ENCODE measurements at regions not wholly inside any gene's neighbourhood (a gene's known extent, or its start where the extent isn't known, plus 50 kb on each side); places are given as distances from the start of the nearest gene placed in this dataset.
A peak's percentile ranks its signal among the peaks of the same experiment; 100 is the strongest.

DNA sequence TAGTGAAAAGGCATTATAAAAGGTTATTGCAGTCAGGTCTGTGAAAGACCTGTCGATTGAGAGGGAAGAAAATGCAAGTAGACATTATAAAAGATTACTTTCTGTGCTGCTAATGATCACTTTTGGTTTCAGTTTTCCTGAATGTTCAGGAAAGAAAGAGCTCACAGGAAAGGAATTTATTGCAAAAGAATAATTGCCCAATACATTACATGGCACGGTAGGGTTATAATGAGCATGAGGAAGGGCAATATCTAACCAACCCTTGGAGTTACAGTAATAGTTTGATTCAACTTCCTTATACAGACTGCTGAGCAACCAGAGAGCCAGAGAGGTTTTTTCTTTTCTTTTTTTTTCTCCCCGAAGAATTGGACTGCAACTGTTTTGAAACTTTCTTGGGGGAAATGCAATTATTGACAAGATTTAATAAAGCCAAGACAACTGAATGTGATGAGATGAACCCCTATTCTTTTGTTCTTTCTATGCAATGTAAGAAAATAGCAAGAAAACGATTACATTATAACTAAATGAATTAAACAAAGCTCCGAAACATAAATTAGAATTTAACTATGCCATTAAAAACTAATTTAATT is 247.0 kb downstream of the C4orf33 start:
- H3K9me3 ChIP-seq (ENCODE audit: control insufficient read depth in 1 of 2, low read length in 2 of 2), result no peaks in the 10 kb centered on the region
- no peaks in the 10 kb centered on the region for H3K27me3 ChIP-seq (ENCODE audit: control insufficient read depth in 1 of 2, insufficient read depth in 2 of 2, low read length in 2 of 2)
- peak overlapping the region; percentile 15 to 57 for H3K4me3 ChIP-seq (ENCODE audit: low read depth in 1 of 2, low read length in 2 of 2)
- H3K27ac ChIP-seq (ENCODE audit: low read depth, low read length), result no peak overlapping the region
- H3K9ac ChIP-seq (ENCODE audit: low read depth in 1 of 2, low read length in 2 of 2), result peak overlapping the region in 1 of 2 donors; percentile 51
- no peaks in the 10 kb centered on the region for H3K36me3 ChIP-seq (ENCODE audit: control insufficient read depth in 1 of 2, insufficient read depth in 2 of 2, low read length in 2 of 2)
- peaks cover 5 to 16% of the 10 kb centered on the region in 2 donors for H3K4me1 ChIP-seq (ENCODE audit: control insufficient read depth in 1 of 2, insufficient read depth in 2 of 2, low read length in 2 of 2)

DNA sequence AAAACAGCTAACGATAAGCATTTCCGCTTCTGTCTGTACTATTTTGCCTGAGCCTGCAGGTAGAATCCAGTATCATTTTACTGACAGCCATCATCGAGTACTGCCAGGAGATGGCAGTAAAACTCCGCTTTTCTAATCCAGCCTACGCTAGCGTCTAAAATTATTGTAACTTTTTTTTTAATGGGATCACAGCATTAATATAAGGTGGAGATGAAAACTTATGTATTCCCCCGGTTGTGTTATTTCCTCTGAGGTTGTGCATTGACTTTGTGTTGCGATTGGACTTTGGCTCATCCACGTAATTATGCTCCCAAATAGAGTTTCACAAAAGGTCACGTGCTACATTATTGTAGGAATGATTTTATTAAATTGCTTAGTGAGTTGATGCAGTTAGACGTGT is 248.1 kb downstream of the C4orf33 start:
- Histone ChIP-seq H3K9ac (ENCODE audit: low read depth in 1 of 2, low read length in 2 of 2) (no peak overlapping the region), H3K36me3 (ENCODE audit: control insufficient read depth in 1 of 2, insufficient read depth in 2 of 2, low read length in 2 of 2) (no peaks in the 10 kb centered on the region), H3K9me3 (ENCODE audit: control insufficient read depth in 1 of 2, low read length in 2 of 2) (no peaks in the 10 kb centered on the region), H3K4me1 (ENCODE audit: control insufficient read depth in 1 of 2, insufficient read depth in 2 of 2, low read length in 2 of 2) (peaks cover 5 to 16% of the 10 kb centered on the region in 2 donors), H3K4me3 (ENCODE audit: low read depth in 1 of 2, low read length in 2 of 2) (peak overlapping the region; percentile 2 to 5), H3K27ac (ENCODE audit: low read depth, low read length) (no peak overlapping the region), H3K27me3 (ENCODE audit: control insufficient read depth in 1 of 2, insufficient read depth in 2 of 2, low read length in 2 of 2) (no peaks in the 10 kb centered on the region)

DNA sequence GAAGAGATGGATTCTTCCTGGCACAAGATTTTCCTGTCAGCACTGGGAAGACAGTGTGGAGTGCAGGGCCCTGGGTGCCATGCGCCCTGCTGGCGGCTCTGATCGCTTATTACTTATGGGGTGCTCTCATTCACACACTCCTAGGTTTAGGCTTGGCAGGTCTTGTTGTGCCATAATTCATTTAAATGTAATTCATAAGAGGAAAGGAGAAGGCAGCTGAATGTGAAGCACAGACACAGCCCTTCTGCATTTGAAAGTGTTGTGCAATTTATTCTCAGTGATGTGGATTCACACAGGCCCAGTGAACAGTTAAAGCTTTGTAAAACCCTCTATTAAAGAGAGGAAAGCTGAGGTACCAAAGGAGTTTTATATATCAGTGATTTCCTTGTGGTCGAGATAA is 249.7 kb downstream of the C4orf33 start:
- H3K27ac ChIP-seq (ENCODE audit: low read depth, low read length), result no peak overlapping the region
- no peak overlapping the region for H3K4me3 ChIP-seq (ENCODE audit: low read depth in 1 of 2, low read length in 2 of 2)
- no peak overlapping the region for H3K9ac ChIP-seq (ENCODE audit: low read depth in 1 of 2, low read length in 2 of 2)
- H3K27me3 ChIP-seq (ENCODE audit: control insufficient read depth in 1 of 2, insufficient read depth in 2 of 2, low read length in 2 of 2), result no peaks in the 10 kb centered on the region
- no peaks in the 10 kb centered on the region for H3K36me3 ChIP-seq (ENCODE audit: control insufficient read depth in 1 of 2, insufficient read depth in 2 of 2, low read length in 2 of 2)
- peaks cover 5 to 16% of the 10 kb centered on the region in 2 donors for H3K4me1 ChIP-seq (ENCODE audit: control insufficient read depth in 1 of 2, insufficient read depth in 2 of 2, low read length in 2 of 2)
- H3K9me3 ChIP-seq (ENCODE audit: control insufficient read depth in 1 of 2, low read length in 2 of 2), result no peaks in the 10 kb centered on the region

DNA sequence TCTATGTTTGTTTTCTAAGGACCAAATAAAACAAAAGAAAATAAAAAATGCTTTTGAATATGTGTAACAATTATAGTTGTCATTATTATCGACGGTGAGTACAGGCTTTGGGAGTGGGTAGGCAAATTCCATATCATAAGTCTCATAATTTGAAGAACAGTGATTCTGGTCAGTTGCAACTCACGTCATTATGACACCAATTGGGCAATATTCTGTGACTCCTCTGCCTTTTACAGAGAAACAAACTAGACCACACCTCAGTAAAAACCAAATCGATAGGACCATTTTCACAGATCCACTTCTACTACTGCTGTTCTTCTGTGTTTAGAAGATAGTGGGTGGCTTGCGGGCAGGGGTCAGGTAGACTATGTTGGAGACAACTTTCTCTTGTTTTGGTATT is 250.1 kb downstream of the C4orf33 start:
- no peak overlapping the region for H3K9ac ChIP-seq (ENCODE audit: low read depth in 1 of 2, low read length in 2 of 2)
- H3K4me1 ChIP-seq (ENCODE audit: control insufficient read depth in 1 of 2, insufficient read depth in 2 of 2, low read length in 2 of 2), result peaks cover 5 to 16% of the 10 kb centered on the region in 2 donors

DNA sequence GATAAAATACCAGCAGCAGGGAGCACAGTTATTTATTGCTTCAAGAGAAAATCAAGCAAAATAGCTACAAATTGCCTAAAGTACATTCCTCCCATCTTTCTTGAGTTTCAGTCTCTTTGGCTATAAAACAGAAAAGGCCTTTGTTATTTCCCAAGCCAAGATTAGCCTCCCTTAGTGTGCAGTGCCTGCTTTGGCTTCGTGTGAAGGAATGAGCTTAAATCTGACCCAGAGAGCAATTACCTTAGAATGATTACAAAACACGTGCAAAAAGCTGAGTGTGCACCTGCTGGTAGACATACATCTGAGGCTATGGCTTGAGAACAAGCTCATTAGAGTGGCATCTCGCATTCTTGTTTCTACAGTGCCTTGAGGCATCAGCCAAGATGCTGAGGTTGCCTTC is 250.8 kb downstream of the C4orf33 start:
- Histone ChIP-seq H3K4me3 (ENCODE audit: low read depth in 1 of 2, low read length in 2 of 2) (no peak overlapping the region), H3K4me1 (ENCODE audit: control insufficient read depth in 1 of 2, insufficient read depth in 2 of 2, low read length in 2 of 2) (peaks cover 5 to 16% of the 10 kb centered on the region in 2 donors), H3K27ac (ENCODE audit: low read depth, low read length) (no peak overlapping the region), H3K9ac (ENCODE audit: low read depth in 1 of 2, low read length in 2 of 2) (no peak overlapping the region), H3K36me3 (ENCODE audit: control insufficient read depth in 1 of 2, insufficient read depth in 2 of 2, low read length in 2 of 2) (no peaks in the 10 kb centered on the region), H3K9me3 (ENCODE audit: control insufficient read depth in 1 of 2, low read length in 2 of 2) (no peaks in the 10 kb centered on the region), H3K27me3 (ENCODE audit: control insufficient read depth in 1 of 2, insufficient read depth in 2 of 2, low read length in 2 of 2) (no peaks in the 10 kb centered on the region)

More for the DNA sequence above, 250.1 kb downstream of the C4orf33 start:
- H3K27ac ChIP-seq (ENCODE audit: low read depth, low read length), result no peak overlapping the region
- no peaks in the 10 kb centered on the region for H3K9me3 ChIP-seq (ENCODE audit: control insufficient read depth in 1 of 2, low read length in 2 of 2)
- no peaks in the 10 kb centered on the region for H3K27me3 ChIP-seq (ENCODE audit: control insufficient read depth in 1 of 2, insufficient read depth in 2 of 2, low read length in 2 of 2)
- no peak overlapping the region for H3K4me3 ChIP-seq (ENCODE audit: low read depth in 1 of 2, low read length in 2 of 2)
- no peaks in the 10 kb centered on the region for H3K36me3 ChIP-seq (ENCODE audit: control insufficient read depth in 1 of 2, insufficient read depth in 2 of 2, low read length in 2 of 2)

DNA sequence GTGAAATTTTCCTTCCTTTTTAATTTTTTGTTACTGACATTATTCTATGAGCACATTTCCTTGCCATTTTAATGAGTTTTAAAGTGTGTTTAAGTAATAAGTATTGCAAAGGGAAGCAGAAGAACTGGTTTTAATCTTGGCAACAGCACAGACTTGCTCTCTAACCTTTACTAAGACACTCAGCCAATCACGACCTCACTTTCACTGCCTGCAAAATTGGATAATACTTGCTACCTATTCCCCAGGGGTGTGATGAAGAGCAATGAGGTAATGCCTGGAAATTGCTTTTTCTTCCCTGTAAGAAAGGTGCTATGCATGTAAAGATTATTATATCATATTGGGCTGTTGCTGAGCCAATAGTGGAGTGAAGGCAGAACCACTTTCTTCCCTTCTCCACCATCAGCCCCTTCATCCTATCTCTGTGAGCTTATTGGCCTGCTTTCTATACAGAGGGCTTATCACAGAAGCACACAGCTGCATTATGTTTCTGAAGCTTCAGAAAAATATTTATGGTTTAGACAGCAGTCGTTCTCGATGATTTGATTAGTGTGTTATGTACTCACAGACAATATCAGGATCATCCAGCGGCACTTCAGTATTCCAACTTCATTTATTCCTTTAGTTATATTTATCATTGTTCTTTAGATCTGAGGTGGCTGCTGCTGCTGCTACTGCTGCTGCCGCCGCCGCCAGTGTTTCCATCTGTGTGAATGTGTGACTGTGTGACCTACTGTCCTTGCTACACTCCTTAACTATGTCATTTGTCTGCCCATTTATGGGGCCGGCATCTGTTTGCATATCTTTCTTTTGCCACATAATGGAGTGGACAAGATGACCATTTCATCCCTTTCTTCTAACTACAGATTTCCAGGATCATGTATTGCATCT is 255.1 kb downstream of the C4orf33 start:
- Histone ChIP-seq H3K4me3 (ENCODE audit: low read depth in 1 of 2, low read length in 2 of 2) (no peak overlapping the region), H3K27me3 (ENCODE audit: control insufficient read depth in 1 of 2, insufficient read depth in 2 of 2, low read length in 2 of 2) (no peaks in the 10 kb centered on the region), H3K9ac (ENCODE audit: low read depth in 1 of 2, low read length in 2 of 2) (no peak overlapping the region), H3K27ac (ENCODE audit: low read depth, low read length) (no peak overlapping the region), H3K36me3 (ENCODE audit: control insufficient read depth in 1 of 2, insufficient read depth in 2 of 2, low read length in 2 of 2) (no peaks in the 10 kb centered on the region), H3K9me3 (ENCODE audit: control insufficient read depth in 1 of 2, low read length in 2 of 2) (no peaks in the 10 kb centered on the region), H3K4me1 (ENCODE audit: control insufficient read depth in 1 of 2, insufficient read depth in 2 of 2, low read length in 2 of 2) (no peaks in the 10 kb centered on the region)

DNA sequence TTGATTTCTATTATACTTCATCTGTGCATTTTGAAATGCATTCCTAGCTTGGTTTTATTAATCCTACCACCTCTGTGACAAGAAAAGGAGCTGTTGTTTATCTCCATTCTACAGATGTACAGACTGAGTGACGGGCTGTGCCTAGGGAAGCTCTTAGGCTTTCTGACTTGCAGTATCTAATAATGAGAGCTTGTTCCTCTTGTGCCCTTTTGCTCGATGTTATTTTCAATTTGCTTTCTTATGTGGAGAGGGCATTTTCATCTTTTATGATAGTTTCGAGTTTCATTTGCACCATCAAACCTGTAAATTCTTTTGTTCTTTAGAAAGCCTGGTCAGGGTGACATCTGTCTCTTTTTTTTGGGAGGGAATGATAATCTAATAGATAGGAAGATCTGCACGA is 256.5 kb downstream of the C4orf33 start:
- Histone ChIP-seq H3K36me3 (ENCODE audit: control insufficient read depth in 1 of 2, insufficient read depth in 2 of 2, low read length in 2 of 2) (no peaks in the 10 kb centered on the region), H3K4me1 (ENCODE audit: control insufficient read depth in 1 of 2, insufficient read depth in 2 of 2, low read length in 2 of 2) (no peaks in the 10 kb centered on the region), H3K27ac (ENCODE audit: low read depth, low read length) (no peak overlapping the region), H3K9ac (ENCODE audit: low read depth in 1 of 2, low read length in 2 of 2) (no peak overlapping the region), H3K9me3 (ENCODE audit: control insufficient read depth in 1 of 2, low read length in 2 of 2) (no peaks in the 10 kb centered on the region), H3K4me3 (ENCODE audit: low read depth in 1 of 2, low read length in 2 of 2) (no peak overlapping the region), H3K27me3 (ENCODE audit: control insufficient read depth in 1 of 2, insufficient read depth in 2 of 2, low read length in 2 of 2) (no peaks in the 10 kb centered on the region)

DNA sequence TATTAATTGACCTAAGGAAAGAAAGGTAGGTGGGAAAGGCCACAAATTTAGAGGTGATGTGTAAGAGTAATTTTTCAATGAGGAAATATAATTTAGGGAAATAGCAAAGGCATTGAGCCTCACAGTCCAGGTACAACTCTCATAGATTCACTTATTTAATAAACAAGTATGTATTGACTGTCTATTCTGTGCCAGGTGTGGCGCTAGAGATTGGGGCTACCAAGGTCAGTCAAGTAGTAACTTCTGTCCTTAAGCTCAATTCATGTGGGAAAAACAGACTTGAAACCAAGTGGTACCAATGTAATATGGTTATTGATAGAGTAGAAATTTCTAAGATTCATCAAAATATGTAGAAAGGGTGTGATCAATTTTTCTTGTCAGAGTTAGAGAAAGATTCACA is 257.5 kb downstream of the C4orf33 start:
- Histone ChIP-seq H3K27me3 (ENCODE audit: control insufficient read depth in 1 of 2, insufficient read depth in 2 of 2, low read length in 2 of 2) (no peaks in the 10 kb centered on the region), H3K9me3 (ENCODE audit: control insufficient read depth in 1 of 2, low read length in 2 of 2) (no peaks in the 10 kb centered on the region), H3K27ac (ENCODE audit: low read depth, low read length) (no peak overlapping the region), H3K36me3 (ENCODE audit: control insufficient read depth in 1 of 2, insufficient read depth in 2 of 2, low read length in 2 of 2) (no peaks in the 10 kb centered on the region), H3K4me1 (ENCODE audit: control insufficient read depth in 1 of 2, insufficient read depth in 2 of 2, low read length in 2 of 2) (no peaks in the 10 kb centered on the region), H3K9ac (ENCODE audit: low read depth in 1 of 2, low read length in 2 of 2) (no peak overlapping the region), H3K4me3 (ENCODE audit: low read depth in 1 of 2, low read length in 2 of 2) (no peak overlapping the region)

DNA sequence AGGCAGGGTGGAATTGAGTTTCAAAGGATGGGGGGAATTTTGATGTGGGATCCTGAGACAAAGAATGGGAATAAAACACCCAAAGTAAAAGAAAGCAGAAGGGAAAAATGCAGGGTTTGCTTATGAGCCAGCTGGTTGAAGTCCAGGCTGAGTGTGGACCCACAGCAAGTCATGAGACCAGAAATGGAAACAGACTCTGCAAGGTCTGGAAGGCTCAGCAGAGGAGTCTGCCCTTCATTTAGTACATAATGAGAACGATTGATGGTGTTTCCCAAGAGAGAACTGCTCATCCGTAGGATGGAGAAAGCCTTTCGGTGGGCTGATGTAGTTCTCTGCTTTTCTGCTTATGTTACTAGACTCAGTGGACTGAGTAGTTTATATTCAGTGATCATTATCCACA is 259.1 kb downstream of the C4orf33 start:
- no peaks in the 10 kb centered on the region for H3K4me1 ChIP-seq (ENCODE audit: control insufficient read depth in 1 of 2, insufficient read depth in 2 of 2, low read length in 2 of 2)
- H3K4me3 ChIP-seq (ENCODE audit: low read depth in 1 of 2, low read length in 2 of 2), result no peak overlapping the region
- no peak overlapping the region for H3K9ac ChIP-seq (ENCODE audit: low read depth in 1 of 2, low read length in 2 of 2)
- no peaks in the 10 kb centered on the region for H3K27me3 ChIP-seq (ENCODE audit: control insufficient read depth in 1 of 2, insufficient read depth in 2 of 2, low read length in 2 of 2)
- H3K36me3 ChIP-seq (ENCODE audit: control insufficient read depth in 1 of 2, insufficient read depth in 2 of 2, low read length in 2 of 2), result no peaks in the 10 kb centered on the region
- H3K27ac ChIP-seq (ENCODE audit: low read depth, low read length), result no peak overlapping the region
- H3K9me3 ChIP-seq (ENCODE audit: control insufficient read depth in 1 of 2, low read length in 2 of 2), result no peaks in the 10 kb centered on the region

DNA sequence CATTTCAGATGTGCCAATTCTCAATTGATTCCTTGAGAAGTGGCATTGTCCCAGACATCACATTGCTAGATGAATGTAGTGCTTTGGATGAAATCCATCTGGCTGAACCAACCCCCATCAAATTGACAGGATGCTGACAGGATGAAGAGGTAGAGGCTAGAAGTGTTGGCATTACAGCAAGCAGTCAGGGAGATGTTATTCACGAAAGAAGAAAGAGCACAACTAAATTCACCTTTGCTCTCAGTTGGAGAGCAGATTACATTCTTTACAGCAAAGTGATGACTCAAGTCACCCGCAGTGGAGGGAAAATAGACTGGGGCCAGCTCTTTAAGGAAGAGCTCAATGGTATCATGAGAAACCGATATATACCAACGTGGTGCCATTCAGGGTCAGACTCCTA is 259.6 kb downstream of the C4orf33 start:
- H3K4me3 ChIP-seq (ENCODE audit: low read depth in 1 of 2, low read length in 2 of 2), result no peak overlapping the region
- no peaks in the 10 kb centered on the region for H3K27me3 ChIP-seq (ENCODE audit: control insufficient read depth in 1 of 2, insufficient read depth in 2 of 2, low read length in 2 of 2)
- H3K27ac ChIP-seq (ENCODE audit: low read depth, low read length), result no peak overlapping the region
- no peaks in the 10 kb centered on the region for H3K4me1 ChIP-seq (ENCODE audit: control insufficient read depth in 1 of 2, insufficient read depth in 2 of 2, low read length in 2 of 2)
- no peak overlapping the region for H3K9ac ChIP-seq (ENCODE audit: low read depth in 1 of 2, low read length in 2 of 2)
- no peaks in the 10 kb centered on the region for H3K9me3 ChIP-seq (ENCODE audit: control insufficient read depth in 1 of 2, low read length in 2 of 2)
- no peaks in the 10 kb centered on the region for H3K36me3 ChIP-seq (ENCODE audit: control insufficient read depth in 1 of 2, insufficient read depth in 2 of 2, low read length in 2 of 2)
